ENCODE measurements at regions not wholly inside any gene's neighbourhood (a gene's known extent, or its start where the extent isn't known, plus 50 kb on each side); places are given as distances from the start of the nearest gene placed in this dataset.

GRCh38 chr2:152247337-152247695 lies 71.8 kb upstream of the STAM2 start:
- POLR2A ChIA-PET: no interaction called here
- CTCF ChIA-PET: interaction anchor here (0.6 kb wide), 1 partner anchor 32 kb away, joined by 4 read pairs; no protein-coding TSS in a partner anchor
- DNase-seq (ENCODE audit: low read depth in 1 of 2, low spot score in 1 of 2) (no peak), ATAC-seq (peak; percentile 54 to 56; a peak in 3 of 6 replicates), FAIRE-seq (no peak)
- H3K4me1 ChIP-seq: no peaks in the 10 kb centered on the region
- H3K4me3 ChIP-seq: no peak overlapping the region
- TF ChIP-seq NPAS2 (CRISPR knock-in tag; IDR thresholded peaks at IDR 0.05; ENCODE audit: borderline replicate concordance) (no peak), HMGXB4 (CRISPR knock-in tag; IDR thresholded peaks at IDR 0.05; ENCODE audit: borderline replicate concordance) (no peak), NR3C1 (IDR thresholded peaks at IDR 0.05) (no peak), HOXB13 (CRISPR knock-in tag; IDR thresholded peaks at IDR 0.05; ENCODE audit: low read depth) (no peak), CBX2 (IDR thresholded peaks at IDR 0.05; ENCODE audit: borderline replicate concordance, low read depth) (no peak), TP53 (CRISPR knock-in tag; IDR thresholded peaks at IDR 0.05) (no peak), E2F6 (IDR thresholded peaks at IDR 0.05; ENCODE audit: borderline replicate concordance, low read depth) (no peak), RCOR1 (IDR thresholded peaks at IDR 0.05; ENCODE audit: low read depth, low read length) (no peak), ZC3H11A (IDR thresholded peaks at IDR 0.05) (no peak), BHLHE40 (IDR thresholded peaks at IDR 0.05; ENCODE audit: low read depth, low read length) (no peak)
- 58% methylated on average over 2 of the region's 2 CpGs for WGBS (ENCODE audit: missing lambda C conversion rate)
- H3K4me2 ChIP-seq: no peak overlapping the region
- H3K27ac ChIP-seq: no peak overlapping the region
- no peaks in the 10 kb centered on the region for H3K9me3 ChIP-seq

- Histone ChIP-seq H3K4me2 (no peak overlapping the region), H3K27ac (no peak overlapping the region), H3K9me3 (no peaks in the 10 kb centered on the region), H3K4me3 (no peak overlapping the region), H3K4me1 (no peaks in the 10 kb centered on the region)
- WGBS (ENCODE audit: missing lambda C conversion rate): 40% methylated on average over 3 of the region's 3 CpGs
- DNase-seq (ENCODE audit: low read depth in 1 of 2, low spot score in 1 of 2) (no peak), ATAC-seq (no peak), FAIRE-seq (no peak)
- TF ChIP-seq BHLHE40 (IDR thresholded peaks at IDR 0.05; ENCODE audit: low read depth, low read length) (no peak), RARB (CRISPR knock-in tag; IDR thresholded peaks at IDR 0.05) (no peak), NFE2L2 (conservative IDR thresholded peaks at IDR 0.05; ENCODE audit: low read length) (no peak), FOSL2 (IDR thresholded peaks at IDR 0.05) (no peak), FOSL2 (CRISPR knock-in tag; IDR thresholded peaks at IDR 0.05) (no peak), CBX8 (IDR thresholded peaks at IDR 0.05) (no peak), CTCF (IDR thresholded peaks at IDR 0.05) (no peak), EHMT2 (IDR thresholded peaks at IDR 0.05; ENCODE audit: low read depth) (no peak), ZNF302 (CRISPR knock-in tag; IDR thresholded peaks at IDR 0.05) (no peak), E2F6 (IDR thresholded peaks at IDR 0.05; ENCODE audit: borderline replicate concordance, low read depth) (no peak), RCOR1 (IDR thresholded peaks at IDR 0.05; ENCODE audit: low read depth, low read length) (no peak), TP53 (CRISPR knock-in tag; IDR thresholded peaks at IDR 0.05) (no peak), HOXB13 (CRISPR knock-in tag; IDR thresholded peaks at IDR 0.05; ENCODE audit: low read depth) (no peak), SREBF2 (IDR thresholded peaks at IDR 0.05) (no peak), REST (IDR thresholded peaks at IDR 0.05) (no peak), NR3C1 (IDR thresholded peaks at IDR 0.05) (no peak), KDM5A (IDR thresholded peaks at IDR 0.05) (no peak), SMC3 (IDR thresholded peaks at IDR 0.05) (no peak), HEYL (CRISPR knock-in tag; IDR thresholded peaks at IDR 0.05) (no peak)
- POLR2A ChIA-PET: no interaction called here
- CTCF ChIA-PET: no interaction called here
Measured at GRCh38 chr2:152250421-152251100, 75.0 kb upstream of the STAM2 start.
